ENCODE measurements at regions not wholly inside any gene's neighbourhood (a gene's known extent, or its start where the extent isn't known, plus 50 kb on each side); places are given as distances from the start of the nearest gene placed in this dataset.

GRCh38 chr2:121881038-121881437, 125.6 kb downstream of the TSN start:
- no peak for ATAC-seq

GRCh38 chr2:121881950-121882349, 126.5 kb downstream of the TSN start:
- Mint-ChIP-seq H3K27me3 (ENCODE audit: low read depth in 2 of 2) (peaks cover 15 to 23% of the 10 kb centered on the region in 2 donors), H3K4me3 (no peak overlapping the region), H3K4me1 (no peaks in the 10 kb centered on the region), H3K36me3 (no peaks in the 10 kb centered on the region), H3K9me3 (no peaks in the 10 kb centered on the region), H3K27ac (no peak overlapping the region)
- Histone ChIP-seq H3K4me1 (ENCODE audit: control insufficient read depth, insufficient read depth, low read length) (no peaks in the 10 kb centered on the region), H3K9me3 (ENCODE audit: control insufficient read depth, insufficient read depth, low read length) (no peaks in the 10 kb centered on the region), H3K4me3 (ENCODE audit: low read length) (no peak overlapping the region), H3K27me3 (ENCODE audit: control insufficient read depth, insufficient read depth, low read length) (no peaks in the 10 kb centered on the region), H3K36me3 (ENCODE audit: control insufficient read depth, insufficient read depth, low read length) (no peaks in the 10 kb centered on the region), H3K27ac (ENCODE audit: low read length) (no peak overlapping the region)
- TF ChIP-seq CTCF (IDR thresholded peaks at IDR 0.05): no peak
- no peak for DNase-seq
- ATAC-seq: no peak
- intact Hi-C loops (cut with micrococcal nuclease): no loop called here
- WGBS (ENCODE audit: insufficient coverage): 86% methylated on average over 2 of the region's 4 CpGs

More at GRCh38 chr2:121881038-121881437, 125.6 kb downstream of the TSN start:
- Mint-ChIP-seq H3K4me3 (no peak overlapping the region), H3K36me3 (no peaks in the 10 kb centered on the region), H3K27me3 (ENCODE audit: low read depth in 2 of 2) (peaks cover 18 to 23% of the 10 kb centered on the region in 2 donors), H3K27ac (no peak overlapping the region), H3K4me1 (no peaks in the 10 kb centered on the region), H3K9me3 (no peaks in the 10 kb centered on the region)
- H3K36me3 ChIP-seq (ENCODE audit: control insufficient read depth, insufficient read depth, low read length): no peaks in the 10 kb centered on the region
- H3K4me1 ChIP-seq (ENCODE audit: control insufficient read depth, insufficient read depth, low read length): no peaks in the 10 kb centered on the region
- H3K4me3 ChIP-seq (ENCODE audit: low read length): no peak overlapping the region
- H3K9me3 ChIP-seq (ENCODE audit: control insufficient read depth, insufficient read depth, low read length): no peaks in the 10 kb centered on the region
- H3K27ac ChIP-seq (ENCODE audit: low read length): no peak overlapping the region
- H3K27me3 ChIP-seq (ENCODE audit: control insufficient read depth, insufficient read depth, low read length): no peaks in the 10 kb centered on the region
- no peak for DNase-seq
- 82% methylated on average over 4 of the region's 4 CpGs for WGBS (ENCODE audit: insufficient coverage)
- no peak for TF ChIP-seq CTCF (IDR thresholded peaks at IDR 0.05)
- intact Hi-C loops (cut with micrococcal nuclease): no loop called here

- H3K4me1 Mint-ChIP-seq: no peaks in the 10 kb centered on the region
- no peak for ATAC-seq
- Histone ChIP-seq H3K36me3 (ENCODE audit: control insufficient read depth, insufficient read depth, low read length) (no peaks in the 10 kb centered on the region), H3K4me3 (ENCODE audit: low read length) (no peak overlapping the region), H3K27me3 (ENCODE audit: control insufficient read depth, insufficient read depth, low read length) (no peaks in the 10 kb centered on the region), H3K27ac (ENCODE audit: low read length) (no peak overlapping the region), H3K4me1 (ENCODE audit: control insufficient read depth, insufficient read depth, low read length) (no peaks in the 10 kb centered on the region), H3K9me3 (ENCODE audit: control insufficient read depth, insufficient read depth, low read length) (no peaks in the 10 kb centered on the region)
- H3K36me3 Mint-ChIP-seq: no peaks in the 10 kb centered on the region
- DNase-seq: no peak
- peaks cover 11 to 19% of the 10 kb centered on the region in 2 donors for H3K27me3 Mint-ChIP-seq (ENCODE audit: low read depth in 2 of 2)
- intact Hi-C loops (cut with micrococcal nuclease): no loop called here
- TF ChIP-seq CTCF (IDR thresholded peaks at IDR 0.05): no peak
- WGBS (ENCODE audit: insufficient coverage): 61% methylated on average over 3 of the region's 3 CpGs
- H3K9me3 Mint-ChIP-seq: no peaks in the 10 kb centered on the region
- no peak overlapping the region for H3K27ac Mint-ChIP-seq
- H3K4me3 Mint-ChIP-seq: no peak overlapping the region
Measured at GRCh38 chr2:121884078-121884477, 128.6 kb downstream of the TSN start.

- intact Hi-C loops (cut with micrococcal nuclease): no loop called here
- Mint-ChIP-seq H3K36me3 (no peaks in the 10 kb centered on the region), H3K9me3 (no peaks in the 10 kb centered on the region), H3K27ac (no peak overlapping the region), H3K27me3 (ENCODE audit: low read depth in 2 of 2) (peaks cover 12 to 19% of the 10 kb centered on the region in 2 donors), H3K4me3 (no peak overlapping the region), H3K4me1 (no peaks in the 10 kb centered on the region)
- H3K4me3 ChIP-seq (ENCODE audit: low read length): no peak overlapping the region
- no peak for ATAC-seq
- no peaks in the 10 kb centered on the region for H3K36me3 ChIP-seq (ENCODE audit: control insufficient read depth, insufficient read depth, low read length)
- no peak for TF ChIP-seq CTCF (IDR thresholded peaks at IDR 0.05)
- DNase-seq: no peak
- WGBS (ENCODE audit: insufficient coverage): 94% methylated on average over 4 of the region's 4 CpGs
- no peak overlapping the region for H3K27ac ChIP-seq (ENCODE audit: low read length)
- H3K4me1 ChIP-seq (ENCODE audit: control insufficient read depth, insufficient read depth, low read length): no peaks in the 10 kb centered on the region
- H3K27me3 ChIP-seq (ENCODE audit: control insufficient read depth, insufficient read depth, low read length): no peaks in the 10 kb centered on the region
- H3K9me3 ChIP-seq (ENCODE audit: control insufficient read depth, insufficient read depth, low read length): no peaks in the 10 kb centered on the region
Measured at GRCh38 chr2:121884511-121884921, 129.1 kb downstream of the TSN start.

Measured in natural killer cell (primary cell).